Left ventricle myocardium inferior (tissue), 1 donor: ENCODE measurements at regions not wholly inside any gene's neighbourhood (a gene's known extent, or its start where the extent isn't known, plus 50 kb on each side); places are given as distances from the start of the nearest gene placed in this dataset.

Experiments used
- DNase-seq: peaks from one replicate; pipeline ENCODE4 v3.0.0-alpha.2; 2020
- H3K27ac ChIP-seq: fragments of 200-600 bp; replicated peaks from 2 replicates; pipeline ENCODE4 v1.8.0; 2021
- H3K27me3 ChIP-seq: fragments of 200-600 bp; 2 replicates; pipeline ENCODE4 v1.8.0; 2021; ENCODE audit warnings: low read depth
- H3K36me3 ChIP-seq: fragments of 200-600 bp; 2 replicates; pipeline ENCODE4 v1.8.0; 2021
- H3K4me1 ChIP-seq: fragments of 200-600 bp; 2 replicates; pipeline ENCODE4 v1.8.0; 2021
- H3K4me3 ChIP-seq: fragments of 200-600 bp; 2 replicates; pipeline ENCODE4 v1.8.0; 2021; ENCODE audit warnings: mild to moderate bottlenecking, moderate library complexity
- H3K9me3 ChIP-seq: fragments of 200-600 bp; replicated peaks from 2 replicates; pipeline ENCODE4 v1.8.0; 2021
- CTCF ChIP-seq: fragments of 200-600 bp; IDR thresholded peaks from 2 replicates; pipeline ENCODE4 v1.8.0; 2021; ENCODE audit warnings: antibody characterized with exemption, mild to moderate bottlenecking, borderline replicate concordance
- intact Hi-C: fragments of 100-400 bp; cut with micrococcal nuclease; formaldehyde crosslinking; loops from one replicate; pipeline ENCODE4 v1.11.0; 2022
- donor health status: DM: no; HTN: yes; CAD: no; lungs with severe emphysema.

DNA sequence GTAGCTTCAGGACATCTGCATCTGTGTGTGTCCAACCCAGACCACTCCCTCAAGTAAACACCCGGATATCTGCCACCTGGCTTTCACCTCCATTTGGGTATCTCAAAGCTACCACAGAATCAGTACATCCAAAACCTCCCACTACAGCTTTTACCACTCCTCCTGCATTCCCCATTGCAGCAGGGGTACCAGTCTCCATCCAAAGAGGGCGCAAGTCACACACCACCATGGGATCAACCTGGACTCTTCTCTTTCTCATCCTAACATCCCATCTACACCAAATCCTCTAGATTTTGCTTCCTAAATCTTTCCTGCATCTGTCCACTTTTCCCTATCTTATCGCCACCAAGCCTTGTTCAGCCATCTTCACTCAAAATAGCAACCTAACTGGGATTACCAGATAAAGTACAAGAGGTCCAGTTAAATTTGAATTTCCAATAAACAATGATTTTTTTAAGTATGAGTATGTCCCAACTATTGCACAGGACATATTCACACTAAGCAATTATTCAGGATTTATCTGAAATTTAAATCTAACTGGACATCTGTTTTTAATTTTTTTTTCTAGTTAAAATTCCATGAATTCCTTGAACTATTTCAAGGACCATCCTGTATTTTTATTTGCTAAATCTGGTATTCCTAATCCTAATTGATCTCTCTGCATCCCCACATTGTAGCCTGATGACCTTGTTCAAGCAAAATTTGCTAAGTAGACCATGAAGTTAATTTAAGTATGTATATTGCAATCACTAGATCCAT, 164.3 kb upstream of the MLN start:
- H3K27me3 ChIP-seq, result peaks cover 100% of the 10 kb centered on the region

GRCh38 chr6:33967265-33967767, 163.5 kb upstream of the MLN start:
- no peak overlapping the region for H3K4me3 ChIP-seq
- H3K36me3 ChIP-seq, result no peaks in the 10 kb centered on the region
- no peak for TF ChIP-seq CTCF
- H3K27ac ChIP-seq, result no peak overlapping the region
- H3K27me3 ChIP-seq, result peaks cover 100% of the 10 kb centered on the region
- no peak for DNase-seq
- H3K4me1 ChIP-seq, result no peaks in the 10 kb centered on the region
- peaks cover 10% of the 10 kb centered on the region for H3K9me3 ChIP-seq
- intact Hi-C loops, result no loop called here

More for the DNA sequence above, 164.3 kb upstream of the MLN start:
- H3K4me1 ChIP-seq, result no peaks in the 10 kb centered on the region
- no peak overlapping the region for H3K4me3 ChIP-seq
- H3K9me3 ChIP-seq, result peaks cover 15% of the 10 kb centered on the region
- TF ChIP-seq CTCF, result no peak
- H3K36me3 ChIP-seq, result no peaks in the 10 kb centered on the region
- no peak overlapping the region for H3K27ac ChIP-seq
- DNase-seq, result no peak
- intact Hi-C loops, result no loop called here

DNA sequence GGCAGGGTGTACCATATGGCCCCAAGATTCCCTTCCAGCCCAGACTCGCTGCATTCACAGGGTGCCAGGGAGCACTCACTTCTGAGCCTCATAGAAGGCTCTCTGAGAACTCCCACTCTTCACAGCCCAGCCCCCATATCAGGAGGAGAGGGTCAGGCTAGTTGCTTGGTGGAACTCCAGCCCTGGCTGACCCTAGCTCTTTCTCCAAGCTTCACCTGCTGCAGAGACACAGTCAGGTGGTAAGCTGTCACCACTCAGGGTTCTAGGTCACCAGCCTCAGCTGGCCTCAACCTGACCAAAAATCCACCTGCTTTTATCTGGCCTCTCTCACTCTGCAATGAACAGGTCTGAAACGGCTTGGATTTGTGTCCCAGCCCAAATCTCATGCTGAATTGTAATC, 162.7 kb upstream of the MLN start:
- Histone ChIP-seq H3K36me3 (no peaks in the 10 kb centered on the region), H3K27ac (no peak overlapping the region), H3K9me3 (peaks cover 7% of the 10 kb centered on the region), H3K4me1 (no peaks in the 10 kb centered on the region), H3K27me3 (peaks cover 100% of the 10 kb centered on the region), H3K4me3 (no peak overlapping the region)
- intact Hi-C loops, result no loop called here
- no peak for DNase-seq
- TF ChIP-seq CTCF, result no peak

DNA sequence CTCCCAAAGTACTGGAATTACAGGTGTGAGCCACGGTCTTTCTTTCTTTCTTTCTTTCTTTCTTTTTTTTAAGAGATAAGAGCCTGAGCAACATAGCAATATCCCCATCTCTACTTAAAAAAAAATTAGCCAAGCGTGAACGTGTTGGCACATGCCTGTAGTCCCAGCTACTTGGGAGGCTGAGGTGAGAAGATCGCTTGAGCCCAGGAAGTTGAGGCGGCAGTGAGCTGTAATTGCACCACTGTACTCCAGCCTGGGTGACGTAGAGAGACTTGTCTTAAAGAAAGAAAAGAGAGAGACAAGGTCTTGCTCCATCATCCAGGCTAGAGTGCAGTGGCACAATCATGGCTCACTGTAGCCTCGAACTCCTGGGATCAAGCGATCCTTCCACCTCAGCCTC, 162.0 kb upstream of the MLN start:
- H3K27me3 ChIP-seq, result peaks cover 100% of the 10 kb centered on the region
- no peaks in the 10 kb centered on the region for H3K36me3 ChIP-seq
- no peaks in the 10 kb centered on the region for H3K4me1 ChIP-seq
- peaks cover 7% of the 10 kb centered on the region for H3K9me3 ChIP-seq
- no peak for DNase-seq
- H3K4me3 ChIP-seq, result no peak overlapping the region
- H3K27ac ChIP-seq, result no peak overlapping the region
- no peak for TF ChIP-seq CTCF
- intact Hi-C loops, result no loop called here

DNA sequence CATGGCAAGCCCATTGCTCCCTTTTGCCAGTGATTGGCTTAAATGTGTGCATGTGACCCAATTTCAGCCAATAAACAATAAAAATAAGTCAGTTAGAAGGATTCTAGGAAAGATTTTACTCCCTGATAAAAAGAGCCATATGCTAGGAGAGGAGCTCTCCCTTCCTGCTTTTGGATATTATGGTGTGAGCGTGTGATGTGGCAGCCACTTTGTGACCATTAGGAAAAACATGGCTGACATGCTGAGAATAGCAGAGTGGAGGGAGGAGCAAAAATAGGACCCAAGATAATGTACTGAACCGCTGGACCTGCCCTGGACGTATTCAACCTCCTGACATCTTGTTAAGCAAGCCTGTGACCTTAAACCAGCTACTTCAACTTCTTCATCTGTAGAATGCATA, 160.6 kb upstream of the MLN start:
- DNase-seq, result no peak
- H3K27ac ChIP-seq, result no peak overlapping the region
- peaks cover 7% of the 10 kb centered on the region for H3K9me3 ChIP-seq
- H3K36me3 ChIP-seq, result no peaks in the 10 kb centered on the region
- no peak for TF ChIP-seq CTCF
- H3K4me1 ChIP-seq, result no peaks in the 10 kb centered on the region
- intact Hi-C loops, result no loop called here
- peaks cover 100% of the 10 kb centered on the region for H3K27me3 ChIP-seq
- H3K4me3 ChIP-seq, result no peak overlapping the region
